Stimulated activated CD4-positive, alpha-beta T cell treated with anti-CD3 and anti-CD28 coated beads, Interleukin-2, amount 100 ng/mL, for 4 hours (primary cell): ENCODE measurements at regions not wholly inside any gene's neighbourhood (a gene's known extent, or its start where the extent isn't known, plus 50 kb on each side); places are given as distances from the start of the nearest gene placed in this dataset.

Experiments used
- DNase-seq: peaks from one replicate; pipeline ENCODE4 v3.0.0-alpha.2; 2020; ENCODE audit warnings: low read depth

GRCh38 chr6:2462831-2463230 is 217.4 kb upstream of the GMDS start:
- DNase-seq: no peak

GRCh38 chr6:2460216-2460745 is 214.9 kb upstream of the GMDS start:
- DNase-seq: no peak

GRCh38 chr6:2454180-2454579 is 208.8 kb upstream of the GMDS start:
- no peak for DNase-seq

- DNase-seq: no peak
These were observed 205.1 kb upstream of the GMDS start for GRCh38 chr6:2450546-2450945.

- DNase-seq: no peak
These were observed 204.2 kb upstream of the GMDS start for GRCh38 chr6:2449572-2449940.

GRCh38 chr6:2448826-2449571 is 203.6 kb upstream of the GMDS start:
- no peak for DNase-seq

- DNase-seq: no peak
These were observed 202.5 kb upstream of the GMDS start for GRCh38 chr6:2447931-2448330.

- DNase-seq: no peak
These were observed 202.0 kb upstream of the GMDS start for GRCh38 chr6:2447318-2447920.

GRCh38 chr6:2441601-2442475 is 196.4 kb upstream of the GMDS start:
- no peak for DNase-seq

- no peak for DNase-seq
These were observed 195.1 kb upstream of the GMDS start for GRCh38 chr6:2440516-2440915.

GRCh38 chr6:2439632-2440031 is 194.2 kb upstream of the GMDS start:
- no peak for DNase-seq

GRCh38 chr6:2439082-2439481 is 193.7 kb upstream of the GMDS start:
- no peak for DNase-seq

- no peak for DNase-seq
These were observed 191.2 kb upstream of the GMDS start for GRCh38 chr6:2436410-2437154.

GRCh38 chr6:2435323-2435722 is 189.9 kb upstream of the GMDS start:
- no peak for DNase-seq

GRCh38 chr6:2434912-2435311 is 189.5 kb upstream of the GMDS start:
- DNase-seq: no peak

GRCh38 chr6:2434116-2434515 is 188.7 kb upstream of the GMDS start:
- no peak for DNase-seq

- DNase-seq: no peak
These were observed 188.3 kb upstream of the GMDS start for GRCh38 chr6:2433711-2434110.

- no peak for DNase-seq
These were observed 187.9 kb upstream of the GMDS start for GRCh38 chr6:2433266-2433665.

GRCh38 chr6:2432292-2432691 is 186.9 kb upstream of the GMDS start:
- no peak for DNase-seq

GRCh38 chr6:2430612-2431011 is 185.2 kb upstream of the GMDS start:
- no peak for DNase-seq

GRCh38 chr6:2429460-2429859 is 184.1 kb upstream of the GMDS start:
- DNase-seq: no peak

- no peak for DNase-seq
These were observed 183.6 kb upstream of the GMDS start for GRCh38 chr6:2429032-2429431.
